ENCODE measurements at regions not wholly inside any gene's neighbourhood (a gene's known extent, or its start where the extent isn't known, plus 50 kb on each side); places are given as distances from the start of the nearest gene placed in this dataset.
"Not testable (repeated sequence)": the region's sequence is repeated elsewhere in the genome, so short reads cannot be mapped to it uniquely, and the experiment has no call there.

DNA sequence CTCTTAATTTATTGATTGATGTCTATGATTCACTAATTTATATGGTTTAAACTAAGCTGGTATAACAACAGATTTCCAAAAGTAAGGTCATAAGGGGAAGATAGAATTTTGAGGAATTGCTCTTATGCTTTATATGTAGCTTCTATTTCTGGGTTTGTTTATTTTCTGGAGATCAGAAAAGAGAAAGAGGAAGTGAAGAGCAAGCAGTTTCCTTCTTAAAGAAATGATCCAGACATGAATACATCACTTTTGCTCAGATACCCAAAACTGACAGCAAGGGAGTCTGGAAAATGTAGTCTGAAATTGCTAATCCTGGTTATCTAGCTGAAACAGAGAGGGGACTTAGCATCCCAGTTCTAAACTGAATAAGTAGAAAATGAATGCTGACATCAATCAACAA, 912.5 kb upstream of the CRIM1 start:
- Histone ChIP-seq H3K36me3 (replicated peaks) (no peaks in the 10 kb centered on the region), H3K27ac (no peak overlapping the region), H3K4me3 (ENCODE audit: low read depth, low read length) (no peak overlapping the region), H3K27me3 (replicated peaks) (no peaks in the 10 kb centered on the region)
- in situ Hi-C loops (cut with HindIII; ENCODE audit: low pct_ligation_motif_present, low sequenced_read_pairs): no loop called here
- TF ChIP-seq, protein P1, sequence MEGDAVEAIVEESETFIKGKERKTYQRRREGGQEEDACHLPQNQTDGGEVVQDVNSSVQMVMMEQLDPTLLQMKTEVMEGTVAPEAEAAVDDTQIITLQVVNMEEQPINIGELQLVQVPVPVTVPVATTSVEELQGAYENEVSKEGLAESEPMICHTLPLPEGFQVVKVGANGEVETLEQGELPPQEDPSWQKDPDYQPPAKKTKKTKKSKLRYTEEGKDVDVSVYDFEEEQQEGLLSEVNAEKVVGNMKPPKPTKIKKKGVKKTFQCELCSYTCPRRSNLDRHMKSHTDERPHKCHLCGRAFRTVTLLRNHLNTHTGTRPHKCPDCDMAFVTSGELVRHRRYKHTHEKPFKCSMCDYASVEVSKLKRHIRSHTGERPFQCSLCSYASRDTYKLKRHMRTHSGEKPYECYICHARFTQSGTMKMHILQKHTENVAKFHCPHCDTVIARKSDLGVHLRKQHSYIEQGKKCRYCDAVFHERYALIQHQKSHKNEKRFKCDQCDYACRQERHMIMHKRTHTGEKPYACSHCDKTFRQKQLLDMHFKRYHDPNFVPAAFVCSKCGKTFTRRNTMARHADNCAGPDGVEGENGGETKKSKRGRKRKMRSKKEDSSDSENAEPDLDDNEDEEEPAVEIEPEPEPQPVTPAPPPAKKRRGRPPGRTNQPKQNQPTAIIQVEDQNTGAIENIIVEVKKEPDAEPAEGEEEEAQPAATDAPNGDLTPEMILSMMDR (IDR thresholded peaks at IDR 0.05; ENCODE audit: low read depth, low read length, missing control alignments): no peak
- DNase-seq: no peak

DNA sequence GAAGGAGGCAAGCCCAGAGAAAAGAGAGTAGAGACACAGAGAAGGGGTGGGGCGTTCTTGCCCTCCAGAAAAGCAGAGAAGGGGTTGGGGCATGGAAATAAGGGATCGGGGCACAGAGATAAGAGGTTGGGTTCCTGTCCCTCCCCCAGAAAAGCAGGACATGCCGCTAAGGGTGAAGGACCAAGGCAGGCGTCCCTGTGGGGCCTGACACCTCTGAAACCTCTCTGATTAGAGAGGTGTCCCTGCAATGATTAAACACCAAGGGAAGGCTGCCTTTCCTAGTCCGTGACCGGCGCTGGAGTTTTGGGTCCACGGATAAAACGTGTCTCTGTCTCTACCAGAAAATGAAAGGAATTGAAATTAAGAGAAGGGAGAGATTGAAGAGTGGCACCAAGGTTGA, 914.0 kb upstream of the CRIM1 start:
- H3K27me3 ChIP-seq (replicated peaks); in situ Hi-C loops (cut with HindIII; ENCODE audit: low pct_ligation_motif_present, low sequenced_read_pairs); H3K36me3 ChIP-seq (replicated peaks); H3K27ac ChIP-seq; DNase-seq; H3K4me3 ChIP-seq (ENCODE audit: low read depth, low read length): not testable (repeated sequence)

DNA sequence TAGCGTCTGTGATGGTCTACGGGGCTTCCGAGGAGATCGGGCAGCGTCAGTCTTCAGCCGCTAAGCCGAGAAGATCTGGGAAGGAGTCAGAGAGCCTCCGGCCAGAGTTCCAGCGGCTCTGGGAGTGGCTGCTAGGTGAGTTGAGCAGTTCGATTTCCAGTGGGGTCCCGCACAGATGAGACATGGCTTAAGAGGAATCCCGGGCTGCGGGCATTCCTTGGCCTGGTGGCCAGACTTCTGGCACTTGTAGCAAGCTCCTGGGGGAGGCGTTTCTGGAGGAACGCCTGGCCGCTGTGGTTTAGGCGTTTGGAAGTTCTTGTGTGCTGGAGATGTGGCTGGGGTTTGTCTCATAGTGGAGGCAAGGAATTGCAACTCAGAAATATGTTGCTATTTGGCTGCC, 915.3 kb upstream of the CRIM1 start:
- H3K4me3 ChIP-seq (ENCODE audit: low read depth, low read length); H3K27ac ChIP-seq; H3K36me3 ChIP-seq (replicated peaks); DNase-seq; H3K27me3 ChIP-seq (replicated peaks); in situ Hi-C loops (cut with HindIII; ENCODE audit: low pct_ligation_motif_present, low sequenced_read_pairs): not testable (repeated sequence)

DNA sequence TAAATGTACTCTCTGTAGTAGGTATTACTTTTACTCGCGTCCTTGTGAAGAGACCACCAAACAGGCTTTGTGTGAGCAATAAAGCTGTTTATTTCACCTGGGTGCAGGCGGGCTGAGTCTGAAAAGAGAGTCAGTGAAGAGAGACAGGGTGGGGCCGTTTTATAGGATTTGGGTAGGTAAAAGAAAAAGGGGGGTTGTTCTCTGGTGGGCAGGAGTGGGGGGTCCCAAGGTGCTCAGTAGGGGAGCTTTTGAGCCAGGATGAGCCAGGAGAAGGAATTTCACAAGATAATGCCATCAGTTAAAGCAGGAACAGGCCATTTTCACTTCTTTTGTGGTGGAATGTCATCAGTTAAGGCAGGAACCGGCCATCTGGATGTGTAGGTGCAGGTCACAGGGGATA, 918.7 kb upstream of the CRIM1 start:
- H3K27ac ChIP-seq; H3K27me3 ChIP-seq (replicated peaks); H3K36me3 ChIP-seq (replicated peaks); in situ Hi-C loops (cut with HindIII; ENCODE audit: low pct_ligation_motif_present, low sequenced_read_pairs); DNase-seq; H3K4me3 ChIP-seq (ENCODE audit: low read depth, low read length): not testable (repeated sequence)

DNA sequence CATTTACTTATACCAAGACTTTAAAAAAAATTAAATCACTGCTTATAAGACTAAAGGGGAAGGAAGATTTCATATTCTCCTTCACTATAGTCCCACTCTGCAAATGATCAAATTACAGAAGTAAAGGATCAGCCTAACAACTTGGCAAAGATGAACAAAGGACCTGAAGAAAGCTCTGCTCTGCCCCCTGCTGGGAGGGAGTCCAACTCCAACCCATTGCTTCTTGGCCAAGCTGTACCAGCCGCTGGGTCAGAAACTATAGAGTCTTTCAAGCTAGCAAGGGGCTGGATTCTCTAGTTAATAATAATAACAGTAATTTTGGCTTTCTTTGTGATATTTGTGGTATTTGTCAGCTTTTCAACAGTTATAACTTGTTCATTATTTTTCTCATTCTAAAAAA, 927.0 kb upstream of the CRIM1 start:
- in situ Hi-C loops (cut with HindIII; ENCODE audit: low pct_ligation_motif_present, low sequenced_read_pairs): no loop called here
- H3K36me3 ChIP-seq (replicated peaks): no peaks in the 10 kb centered on the region
- no peaks in the 10 kb centered on the region for H3K27me3 ChIP-seq (replicated peaks)
- no peak overlapping the region for H3K4me3 ChIP-seq (ENCODE audit: low read depth, low read length)
- peak; percentile 1 for DNase-seq
- H3K27ac ChIP-seq: no peak overlapping the region
- TF ChIP-seq, protein P1 (IDR thresholded peaks at IDR 0.05; ENCODE audit: low read depth, low read length, missing control alignments): peak; percentile 71

DNA sequence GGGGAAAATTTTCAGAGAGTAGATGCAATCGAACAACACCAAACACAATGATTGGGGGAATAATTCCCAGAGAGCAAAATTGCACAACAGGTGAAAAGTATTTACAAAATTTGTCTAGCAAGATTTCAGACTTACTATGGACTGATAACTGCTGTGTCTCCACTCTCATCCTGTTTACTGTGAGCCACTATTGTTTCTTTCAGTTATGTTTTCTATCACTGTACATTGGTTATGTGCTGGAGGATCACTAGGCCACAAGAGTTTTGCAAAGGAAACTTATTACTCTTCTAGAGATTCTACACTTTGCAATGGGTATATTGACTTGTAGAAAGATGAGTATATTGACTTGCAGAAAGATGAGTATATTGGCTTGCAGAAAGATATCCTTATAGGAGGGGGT, 934.1 kb upstream of the CRIM1 start:
- Histone ChIP-seq H3K27ac (no peak overlapping the region), H3K36me3 (replicated peaks) (no peaks in the 10 kb centered on the region), H3K27me3 (replicated peaks) (no peaks in the 10 kb centered on the region), H3K4me3 (ENCODE audit: low read depth, low read length) (no peak overlapping the region)
- in situ Hi-C loops (cut with HindIII; ENCODE audit: low pct_ligation_motif_present, low sequenced_read_pairs): no loop called here
- DNase-seq: no peak
- TF ChIP-seq, protein P1 (IDR thresholded peaks at IDR 0.05; ENCODE audit: low read depth, low read length, missing control alignments): no peak

DNA sequence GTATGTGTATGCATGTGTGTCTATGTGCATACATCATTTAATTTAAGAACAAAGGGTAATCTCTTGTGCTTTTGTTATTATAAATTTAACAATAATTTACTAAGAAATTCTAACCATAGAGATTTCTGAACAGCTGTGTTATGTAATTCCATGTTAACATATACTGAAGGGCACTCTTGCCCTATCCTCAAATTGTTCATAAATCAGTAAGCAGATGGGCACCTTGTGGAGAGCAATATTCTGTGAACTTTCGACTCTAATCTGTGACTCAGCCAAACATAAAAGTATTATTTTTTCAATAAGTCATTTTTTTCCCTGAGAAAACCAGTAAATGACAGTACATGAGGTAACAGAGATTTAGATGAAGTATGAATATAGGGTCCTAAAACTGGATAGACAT, 938.3 kb upstream of the CRIM1 start:
- no peaks in the 10 kb centered on the region for H3K36me3 ChIP-seq (replicated peaks)
- TF ChIP-seq, protein P1 (IDR thresholded peaks at IDR 0.05; ENCODE audit: low read depth, low read length, missing control alignments): no peak
- no peak for DNase-seq
- H3K27me3 ChIP-seq (replicated peaks): no peaks in the 10 kb centered on the region
- H3K4me3 ChIP-seq (ENCODE audit: low read depth, low read length): no peak overlapping the region
- H3K27ac ChIP-seq: no peak overlapping the region
- in situ Hi-C loops (cut with HindIII; ENCODE audit: low pct_ligation_motif_present, low sequenced_read_pairs): no loop called here

Measured in brain microvascular endothelial cell (primary cell).